Aorta (tissue), 5 donors: ENCODE measurements at regions not wholly inside any gene's neighbourhood (a gene's known extent, or its start where the extent isn't known, plus 50 kb on each side); places are given as distances from the start of the nearest gene placed in this dataset.

Experiments used
- ATAC-seq: fragments of 200-7000 bp; cut with Tn5 transposase; one replicate; pipeline ENCODE4 v1.9.1; 2022; ENCODE audit warnings: moderate library complexity; ENCODE audit not compliant: low FRiP score
- DNase-seq, 2 donors: peaks; one replicate each; pipeline ENCODE4 v3.0.0-alpha.2; 2020
- H3K27ac ChIP-seq, 2 donors: one replicate each; pipeline ENCODE4 v1.5.1; 2013; ENCODE audit warnings: low read length in 2 of 2, mild to moderate bottlenecking in 2 of 2, moderate library complexity in 2 of 2, control low read depth in 1 of 2, inconsistent platforms in 1 of 2, low read depth in 1 of 2
- H3K27me3 ChIP-seq, 2 donors: one replicate each; pipeline ENCODE4 v1.6.1; 2013; ENCODE audit warnings: control low read depth in 1 of 2, low read length in 1 of 2, mild to moderate bottlenecking in 1 of 2, moderate library complexity in 1 of 2; ENCODE audit not compliant: insufficient read depth in 2 of 2, control insufficient read depth in 1 of 2
- H3K36me3 ChIP-seq, 2 donors: one replicate each; pipeline ENCODE4 v1.6.1; 2013; ENCODE audit warnings: control low read depth in 1 of 2, low read length in 1 of 2, mild to moderate bottlenecking in 1 of 2; ENCODE audit not compliant: insufficient read depth in 2 of 2, control insufficient read depth in 1 of 2
- H3K4me1 ChIP-seq, 2 donors: one replicate each; pipeline ENCODE4 v1.6.1; 2013; ENCODE audit warnings: low read length in 2 of 2, control low read depth in 1 of 2, mild to moderate bottlenecking in 1 of 2, moderate library complexity in 1 of 2; ENCODE audit not compliant: insufficient read depth in 2 of 2, control insufficient read depth in 1 of 2
- H3K4me3 ChIP-seq, 2 donors: one replicate each; pipeline ENCODE4 v1.5.1; 2013; ENCODE audit warnings: low read length in 2 of 2, control low read depth in 1 of 2, mild to moderate bottlenecking in 1 of 2
- H3K9me3 ChIP-seq: one replicate; pipeline ENCODE4 v1.6.1; 2013; ENCODE audit warnings: mild to moderate bottlenecking, low read length; ENCODE audit not compliant: control insufficient read depth
- WGBS, 2 donors: extraction: QIAGEN DNeasy Blood & Tissue Kit; methylation state at CpG; one replicate each; pipeline ENCODE4 v1.1.7; 2013; 5-methylcytosine and 5-hydroxymethylcytosine counted together
- intact Hi-C, 2 donors: fragments of 100-400 bp; cut with DNase I; formaldehyde crosslinking; loops; one replicate each; pipeline versions ENCODE4 v1.14.2 to v1.15.0; 2022
- donor health status: healthy with polysubstance abuse.
- donor health status: Bipolar disorder and iron deficiency.
- donor health status: DM: no; HTN: no; CAD: no.
- donor health status: DM: no; HTN: no; CAD: no.
- donor health status: DM: yes; HTN: yes; CAD: no.

- WGBS, 2 donors, result 87 to 91% methylated on average over 2 of the region's 2 CpGs
- Histone ChIP-seq H3K4me3 (no peak overlapping the region), H3K27me3 (no peaks in the 10 kb centered on the region), H3K4me1 (no peaks in the 10 kb centered on the region), H3K9me3 (no peaks in the 10 kb centered on the region), H3K27ac (no peak overlapping the region), H3K36me3 (no peaks in the 10 kb centered on the region)
- ATAC-seq (no peak), DNase-seq (no peak)
- intact Hi-C loops, result no loop called here
Observed at GRCh38 chr20:55579802-55580201, 425.5 kb downstream of the CBLN4 start.

GRCh38 chr20:55576981-55577380, 428.3 kb downstream of the CBLN4 start:
- DNase-seq (no peak), ATAC-seq (no peak)
- Histone ChIP-seq H3K4me1 (no peaks in the 10 kb centered on the region), H3K27me3 (no peaks in the 10 kb centered on the region), H3K36me3 (no peaks in the 10 kb centered on the region), H3K9me3 (no peaks in the 10 kb centered on the region), H3K4me3 (no peak overlapping the region), H3K27ac (no peak overlapping the region)
- intact Hi-C loops, result no loop called here
- WGBS, 2 donors, result 70 to 77% methylated on average over 1 of the region's 1 CpG

- Histone ChIP-seq H3K36me3 (no peaks in the 10 kb centered on the region), H3K27ac (no peak overlapping the region), H3K27me3 (peaks cover 0 to 3% of the 10 kb centered on the region in 2 donors), H3K4me3 (no peak overlapping the region), H3K9me3 (peaks cover 2% of the 10 kb centered on the region), H3K4me1 (no peaks in the 10 kb centered on the region)
- 65 to 69% methylated on average over 3 of the region's 3 CpGs for WGBS, 2 donors
- intact Hi-C loops, result no loop called here
- DNase-seq (no peak), ATAC-seq (no peak)
Observed at GRCh38 chr20:55569084-55569483, 436.2 kb downstream of the CBLN4 start.

DNA sequence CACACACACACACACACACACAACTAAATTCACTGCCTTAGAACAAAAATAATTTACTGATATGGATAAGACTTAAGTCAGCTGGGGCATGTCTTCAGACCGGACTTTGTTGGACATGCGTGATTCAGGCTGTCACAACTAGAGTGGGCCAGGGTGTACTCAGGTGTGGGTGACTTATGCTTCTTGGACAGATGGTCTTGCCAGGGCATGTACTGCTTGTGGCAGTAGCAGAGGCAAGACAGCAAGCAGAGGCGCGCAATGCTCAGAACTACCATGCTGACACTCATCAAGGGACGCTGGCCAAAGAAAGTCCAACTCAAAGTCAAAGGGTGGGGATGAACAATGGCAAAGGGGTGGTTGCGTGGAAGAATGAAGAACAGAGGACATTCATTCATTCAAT, 437.5 kb downstream of the CBLN4 start:
- ATAC-seq, result no peak
- no peak for DNase-seq
- H3K9me3 ChIP-seq, result peaks cover 2% of the 10 kb centered on the region
- no peaks in the 10 kb centered on the region for H3K36me3 ChIP-seq
- 88% methylated on average over 6 of the region's 6 CpGs for WGBS, 2 donors
- no peak overlapping the region for H3K4me3 ChIP-seq
- intact Hi-C loops, result no loop called here
- H3K4me1 ChIP-seq, result no peaks in the 10 kb centered on the region
- no peak overlapping the region for H3K27ac ChIP-seq
- peaks cover 0 to 3% of the 10 kb centered on the region in 2 donors for H3K27me3 ChIP-seq

DNA sequence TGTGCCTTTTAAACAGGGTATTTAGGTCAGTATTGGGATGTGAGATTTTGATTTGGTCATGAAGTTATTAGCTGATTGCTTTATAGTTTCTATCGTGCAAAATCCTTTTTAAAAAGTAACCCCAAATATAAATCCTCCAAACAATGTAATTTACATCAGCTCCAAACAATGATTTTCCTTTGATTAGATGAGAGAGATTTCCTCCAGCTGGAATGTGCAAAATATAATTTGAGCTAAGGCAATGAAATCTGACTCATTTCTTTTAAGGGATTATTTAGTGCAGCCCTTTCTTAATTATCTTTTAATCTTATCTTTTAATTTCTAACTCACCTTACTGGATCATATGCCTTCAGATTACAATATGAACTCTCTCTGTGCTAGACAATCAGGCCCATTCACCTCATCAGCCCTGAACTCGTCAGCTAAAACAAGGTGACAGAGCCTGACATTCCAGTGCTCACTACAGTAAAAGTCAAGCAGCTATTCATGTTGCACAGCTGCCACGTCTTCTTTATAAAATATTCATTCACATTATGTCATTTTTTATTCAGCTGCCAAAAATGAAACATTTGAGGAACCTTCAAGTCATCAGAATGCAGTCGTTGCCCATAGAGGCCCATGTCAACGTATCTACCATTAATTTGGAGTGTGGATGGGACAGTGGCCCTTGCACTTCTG, 440.1 kb downstream of the CBLN4 start:
- Histone ChIP-seq H3K27ac (no peak overlapping the region), H3K36me3 (no peaks in the 10 kb centered on the region), H3K9me3 (peaks cover 2% of the 10 kb centered on the region), H3K27me3 (peaks cover 0 to 3% of the 10 kb centered on the region in 2 donors), H3K4me3 (no peak overlapping the region), H3K4me1 (no peaks in the 10 kb centered on the region)
- DNase-seq (no peak), ATAC-seq (no peak)
- intact Hi-C loops, result no loop called here
- WGBS, 2 donors, result 61 to 64% methylated on average over 5 of the region's 5 CpGs

- Histone ChIP-seq H3K36me3 (no peaks in the 10 kb centered on the region), H3K4me3 (no peak overlapping the region), H3K9me3 (no peaks in the 10 kb centered on the region), H3K27ac (no peak overlapping the region), H3K4me1 (no peaks in the 10 kb centered on the region), H3K27me3 (peaks cover 0 to 3% of the 10 kb centered on the region in 2 donors)
- WGBS, 2 donors, result 86 to 87% methylated on average over 3 of the region's 3 CpGs
- no peak for ATAC-seq
- DNase-seq, result no peak
- intact Hi-C loops, result no loop called here
Observed at GRCh38 chr20:55561259-55561658, 444.1 kb downstream of the CBLN4 start.

- 91 to 94% methylated on average over 2 of the region's 2 CpGs for WGBS, 2 donors
- no peak for ATAC-seq
- Histone ChIP-seq H3K27me3 (no peaks in the 10 kb centered on the region), H3K4me1 (no peaks in the 10 kb centered on the region), H3K9me3 (no peaks in the 10 kb centered on the region), H3K36me3 (no peaks in the 10 kb centered on the region), H3K27ac (no peak overlapping the region), H3K4me3 (no peak overlapping the region)
- no peak for DNase-seq
- intact Hi-C loops, result no loop called here
Observed at GRCh38 chr20:55557191-55557590, 448.1 kb downstream of the CBLN4 start.

DNA sequence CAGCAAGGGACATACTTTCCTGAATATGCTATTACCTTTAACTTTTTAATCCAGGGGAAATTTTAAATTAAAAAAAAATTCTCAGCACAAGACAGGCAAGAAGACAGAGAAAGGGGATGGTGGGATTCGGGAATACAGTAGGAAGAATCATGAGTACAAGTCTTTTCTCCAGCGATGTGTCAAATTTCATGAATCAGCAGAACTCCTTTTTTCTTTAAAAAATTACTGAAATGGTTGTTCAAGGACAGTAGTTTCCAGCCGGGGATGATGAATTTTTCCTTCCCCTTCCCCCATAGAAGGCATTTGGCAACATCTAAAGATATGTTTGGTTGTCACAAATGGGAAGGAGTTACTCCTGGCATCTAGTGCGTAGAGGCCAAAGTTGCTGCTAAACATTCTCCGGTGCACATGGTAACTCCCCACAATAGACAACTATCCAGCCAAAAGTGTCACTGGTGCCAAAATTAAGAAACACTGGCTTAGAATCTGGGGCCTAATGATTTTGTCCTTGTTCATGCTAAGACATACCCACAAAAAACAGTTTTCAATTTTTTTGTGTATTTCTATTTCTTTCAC, 450.2 kb downstream of the CBLN4 start:
- Histone ChIP-seq H3K4me1 (no peaks in the 10 kb centered on the region), H3K4me3 (no peak overlapping the region), H3K36me3 (no peaks in the 10 kb centered on the region), H3K27ac (no peak overlapping the region), H3K9me3 (no peaks in the 10 kb centered on the region), H3K27me3 (no peaks in the 10 kb centered on the region)
- 57 to 63% methylated on average over 5 of the region's 5 CpGs for WGBS, 2 donors
- intact Hi-C loops, result no loop called here
- ATAC-seq (no peak), DNase-seq (no peak)

DNA sequence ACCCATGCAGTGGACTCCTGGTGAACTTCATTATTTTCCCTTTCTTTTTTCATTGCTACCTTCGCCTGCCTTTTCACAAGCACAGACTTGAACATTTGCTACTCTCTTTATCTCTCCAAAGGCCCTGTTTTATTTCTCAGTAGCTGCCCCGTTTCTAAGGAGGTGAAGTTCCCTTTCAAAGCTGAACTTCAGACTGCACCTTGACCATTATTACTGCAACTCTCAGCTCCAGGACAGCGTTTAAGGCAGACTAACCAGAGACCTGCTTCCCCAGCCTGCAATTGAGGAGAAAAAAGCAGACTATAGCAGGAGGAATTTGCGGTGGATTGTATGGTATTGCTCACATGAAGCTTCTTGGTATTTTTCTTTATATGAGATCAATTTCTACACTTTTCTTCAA, 460.7 kb downstream of the CBLN4 start:
- Histone ChIP-seq H3K4me1 (no peaks in the 10 kb centered on the region), H3K27me3 (no peaks in the 10 kb centered on the region), H3K36me3 (no peaks in the 10 kb centered on the region), H3K27ac (no peak overlapping the region), H3K9me3 (no peaks in the 10 kb centered on the region), H3K4me3 (no peak overlapping the region)
- DNase-seq, result no peak
- 58 to 61% methylated on average over 4 of the region's 4 CpGs for WGBS, 2 donors
- no peak for ATAC-seq
- intact Hi-C loops, result no loop called here
